MM.1S (cell line): ENCODE measurements at regions not wholly inside any gene's neighbourhood (a gene's known extent, or its start where the extent isn't known, plus 50 kb on each side); places are given as distances from the start of the nearest gene placed in this dataset.

Source experiments
- DNase-seq: peaks from one replicate; pipeline ENCODE4 v3.0.0-alpha.2; 2015
- H2AFZ ChIP-seq: fragments of 300-600 bp; sonication (generic); 2 replicates; pipeline ENCODE4 v1.6.0; 2016; ENCODE audit warnings: antibody characterized with exemption, low read length
- H3F3A ChIP-seq: fragments of 300-600 bp; sonication (generic); 2 replicates; pipeline ENCODE4 v1.6.1; 2016; ENCODE audit warnings: mild to moderate bottlenecking, antibody characterized with exemption, low read length, moderate library complexity, mixed read lengths; ENCODE audit not compliant: insufficient read depth
- H3K27ac ChIP-seq: fragments of 300-600 bp; sonication (generic); 2 replicates; pipeline ENCODE4 v1.5.1; 2016; ENCODE audit warnings: mild to moderate bottlenecking, low read length
- H3K27me3 ChIP-seq: fragments of 300-600 bp; sonication (generic); replicated peaks from 2 replicates; pipeline ENCODE4 v1.6.0; 2016; ENCODE audit warnings: low read length; ENCODE audit not compliant: insufficient read depth
- H3K36me3 ChIP-seq: fragments of 300-600 bp; sonication (generic); replicated peaks from 2 replicates; pipeline ENCODE4 v1.6.1; 2016; ENCODE audit warnings: mild to moderate bottlenecking, low read length, mixed read lengths; ENCODE audit not compliant: insufficient read depth
- H3K4me1 ChIP-seq: fragments of 300-600 bp; sonication (generic); 2 replicates; pipeline ENCODE4 v1.6.1; 2016; ENCODE audit warnings: low read length, mixed read lengths
- H3K4me2 ChIP-seq: fragments of 300-600 bp; sonication (generic); 2 replicates; pipeline ENCODE4 v1.6.0; 2016; ENCODE audit warnings: low read depth, low read length
- H3K4me3 ChIP-seq: fragments of 300-600 bp; sonication (generic); 2 replicates; pipeline ENCODE4 v1.5.1; 2016; ENCODE audit warnings: low read length, mixed read lengths
- H3K79me2 ChIP-seq: fragments of 300-600 bp; sonication (generic); 2 replicates; pipeline ENCODE4 v1.6.1; 2016; ENCODE audit warnings: mixed run types, low read length, mixed read lengths
- H3K9ac ChIP-seq: fragments of 300-600 bp; sonication (generic); 2 replicates; pipeline ENCODE4 v1.6.1; 2016; ENCODE audit warnings: low read length, mixed read lengths
- H3K9me2 ChIP-seq: fragments of 300-600 bp; sonication (generic); replicated peaks from 2 replicates; pipeline ENCODE4 v1.6.1; 2016; ENCODE audit warnings: mild to moderate bottlenecking, low read length, mixed read lengths; ENCODE audit not compliant: insufficient read depth
- H3K9me3 ChIP-seq: fragments of 300-600 bp; sonication (generic); replicated peaks from 2 replicates; pipeline ENCODE4 v1.6.1; 2016; ENCODE audit warnings: mild to moderate bottlenecking, low read length, mixed read lengths; ENCODE audit not compliant: insufficient read depth
- H4K20me1 ChIP-seq: fragments of 300-600 bp; sonication (generic); 2 replicates; pipeline ENCODE4 v1.6.1; 2016; ENCODE audit warnings: mild to moderate bottlenecking, low read length, moderate library complexity, mixed read lengths; ENCODE audit not compliant: insufficient read depth
- CTCF ChIP-seq: fragments of 300-600 bp; sonication (generic); IDR thresholded peaks from 2 replicates; pipeline ENCODE4 v1.5.1; 2016; ENCODE audit warnings: antibody characterized with exemption, low read length, mixed read lengths
- EZH2 ChIP-seq: fragments of 300-600 bp; sonication (generic); optimal IDR thresholded peaks from 2 replicates; pipeline ENCODE3; 2017; ENCODE audit warnings: low read depth, mild to moderate bottlenecking, antibody characterized with exemption, low read length, mixed read lengths
- EZH2phosphoT487 ChIP-seq: fragments of 300-600 bp; sonication (generic); IDR thresholded peaks from 2 replicates; pipeline ENCODE4 v1.6.1; 2018; ENCODE audit warnings: antibody characterized with exemption, low read length

GRCh38 chr20:40438161-40438830 lies 250.7 kb downstream of the MAFB start:
- Histone ChIP-seq H3K4me2 (no peak overlapping the region), H2AFZ (no peak overlapping the region), H3K9ac (no peak overlapping the region)

GRCh38 chr20:40436011-40436410 lies 253.0 kb downstream of the MAFB start:
- H4K20me1 ChIP-seq: no peaks in the 10 kb centered on the region
- no peaks in the 10 kb centered on the region for H3F3A ChIP-seq
- no peaks in the 10 kb centered on the region for H3K27me3 ChIP-seq
- no peak for DNase-seq
- H3K27ac ChIP-seq: no peak overlapping the region
- no peak overlapping the region for H3K4me3 ChIP-seq
- H3K9me3 ChIP-seq: no peaks in the 10 kb centered on the region
- H3K9ac ChIP-seq: no peak overlapping the region
- no peak overlapping the region for H3K4me2 ChIP-seq
- H2AFZ ChIP-seq: no peak overlapping the region
- H3K79me2 ChIP-seq: no peaks in the 10 kb centered on the region
- H3K36me3 ChIP-seq: no peaks in the 10 kb centered on the region
- no peaks in the 10 kb centered on the region for H3K9me2 ChIP-seq
- no peaks in the 10 kb centered on the region for H3K4me1 ChIP-seq
- no peak for TF ChIP-seq EZH2
- TF ChIP-seq EZH2phosphoT487: no peak
- no peak for TF ChIP-seq CTCF

More at GRCh38 chr20:40438161-40438830, 250.7 kb downstream of the MAFB start:
- no peak for TF ChIP-seq EZH2
- TF ChIP-seq EZH2phosphoT487: no peak
- Histone ChIP-seq H3K9me3 (no peaks in the 10 kb centered on the region), H3K79me2 (no peaks in the 10 kb centered on the region), H3K27ac (no peak overlapping the region), H3K4me1 (no peaks in the 10 kb centered on the region), H3K27me3 (no peaks in the 10 kb centered on the region), H4K20me1 (no peaks in the 10 kb centered on the region), H3K9me2 (no peaks in the 10 kb centered on the region), H3K36me3 (no peaks in the 10 kb centered on the region), H3K4me3 (no peak overlapping the region), H3F3A (no peaks in the 10 kb centered on the region)
- no peak for DNase-seq

- Histone ChIP-seq H3K4me3 (no peak overlapping the region), H3K9me3 (no peaks in the 10 kb centered on the region), H3K4me1 (no peaks in the 10 kb centered on the region), H4K20me1 (no peaks in the 10 kb centered on the region), H3F3A (no peaks in the 10 kb centered on the region), H3K9me2 (no peaks in the 10 kb centered on the region), H3K4me2 (no peak overlapping the region), H2AFZ (no peak overlapping the region), H3K9ac (no peak overlapping the region), H3K79me2 (no peaks in the 10 kb centered on the region), H3K27ac (no peak overlapping the region), H3K36me3 (no peaks in the 10 kb centered on the region), H3K27me3 (no peaks in the 10 kb centered on the region)
- no peak for TF ChIP-seq EZH2phosphoT487
- no peak for TF ChIP-seq CTCF
- no peak for TF ChIP-seq EZH2
- no peak for DNase-seq
These were observed 253.7 kb downstream of the MAFB start for GRCh38 chr20:40435146-40435895.

- H3K4me2 ChIP-seq: no peak overlapping the region
These were observed 254.9 kb downstream of the MAFB start for GRCh38 chr20:40434122-40434521.

More at GRCh38 chr20:40434122-40434521, 254.9 kb downstream of the MAFB start:
- Histone ChIP-seq H3K9ac (no peak overlapping the region), H3K4me1 (no peaks in the 10 kb centered on the region), H3K27ac (no peak overlapping the region), H4K20me1 (no peaks in the 10 kb centered on the region), H3K36me3 (no peaks in the 10 kb centered on the region), H3K9me2 (no peaks in the 10 kb centered on the region), H3K27me3 (no peaks in the 10 kb centered on the region), H3K79me2 (no peaks in the 10 kb centered on the region), H3F3A (no peaks in the 10 kb centered on the region), H3K9me3 (no peaks in the 10 kb centered on the region), H2AFZ (no peak overlapping the region), H3K4me3 (no peak overlapping the region)
- TF ChIP-seq EZH2phosphoT487 (no peak), CTCF (no peak), EZH2 (no peak)
- DNase-seq: no peak
